ENCODE measurements at regions not wholly inside any gene's neighbourhood (a gene's known extent, or its start where the extent isn't known, plus 50 kb on each side); places are given as distances from the start of the nearest gene placed in this dataset.

- TF ChIP-seq, protein P1, sequence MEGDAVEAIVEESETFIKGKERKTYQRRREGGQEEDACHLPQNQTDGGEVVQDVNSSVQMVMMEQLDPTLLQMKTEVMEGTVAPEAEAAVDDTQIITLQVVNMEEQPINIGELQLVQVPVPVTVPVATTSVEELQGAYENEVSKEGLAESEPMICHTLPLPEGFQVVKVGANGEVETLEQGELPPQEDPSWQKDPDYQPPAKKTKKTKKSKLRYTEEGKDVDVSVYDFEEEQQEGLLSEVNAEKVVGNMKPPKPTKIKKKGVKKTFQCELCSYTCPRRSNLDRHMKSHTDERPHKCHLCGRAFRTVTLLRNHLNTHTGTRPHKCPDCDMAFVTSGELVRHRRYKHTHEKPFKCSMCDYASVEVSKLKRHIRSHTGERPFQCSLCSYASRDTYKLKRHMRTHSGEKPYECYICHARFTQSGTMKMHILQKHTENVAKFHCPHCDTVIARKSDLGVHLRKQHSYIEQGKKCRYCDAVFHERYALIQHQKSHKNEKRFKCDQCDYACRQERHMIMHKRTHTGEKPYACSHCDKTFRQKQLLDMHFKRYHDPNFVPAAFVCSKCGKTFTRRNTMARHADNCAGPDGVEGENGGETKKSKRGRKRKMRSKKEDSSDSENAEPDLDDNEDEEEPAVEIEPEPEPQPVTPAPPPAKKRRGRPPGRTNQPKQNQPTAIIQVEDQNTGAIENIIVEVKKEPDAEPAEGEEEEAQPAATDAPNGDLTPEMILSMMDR (IDR thresholded peaks at IDR 0.05; ENCODE audit: low read depth, low read length, missing control alignments), result no peak
- no peak for DNase-seq (ENCODE audit: extremely low read depth, low read depth)
- no peak overlapping the region for H3K4me3 ChIP-seq (replicated peaks; ENCODE audit: low read depth, low read length)
Measured at GRCh38 chr13:58300224-58300623, 668.7 kb downstream of the PCDH17 start.

GRCh38 chr13:58300974-58301681, 669.6 kb downstream of the PCDH17 start:
- no peak for DNase-seq (ENCODE audit: extremely low read depth, low read depth)
- no peak overlapping the region for H3K4me3 ChIP-seq (replicated peaks; ENCODE audit: low read depth, low read length)
- TF ChIP-seq, protein P1 (IDR thresholded peaks at IDR 0.05; ENCODE audit: low read depth, low read length, missing control alignments), result no peak

- no peak for DNase-seq (ENCODE audit: extremely low read depth, low read depth)
- TF ChIP-seq, protein P1 (IDR thresholded peaks at IDR 0.05; ENCODE audit: low read depth, low read length, missing control alignments), result no peak
Measured at GRCh38 chr13:58302349-58302748, 670.8 kb downstream of the PCDH17 start.

GRCh38 chr13:58306062-58306461, 674.5 kb downstream of the PCDH17 start:
- no peak overlapping the region for H3K4me3 ChIP-seq (replicated peaks; ENCODE audit: low read depth, low read length)
- DNase-seq (ENCODE audit: extremely low read depth, low read depth), result no peak
- TF ChIP-seq, protein P1 (IDR thresholded peaks at IDR 0.05; ENCODE audit: low read depth, low read length, missing control alignments), result no peak

More at GRCh38 chr13:58302349-58302748, 670.8 kb downstream of the PCDH17 start:
- no peak overlapping the region for H3K4me3 ChIP-seq (replicated peaks; ENCODE audit: low read depth, low read length)

DNA sequence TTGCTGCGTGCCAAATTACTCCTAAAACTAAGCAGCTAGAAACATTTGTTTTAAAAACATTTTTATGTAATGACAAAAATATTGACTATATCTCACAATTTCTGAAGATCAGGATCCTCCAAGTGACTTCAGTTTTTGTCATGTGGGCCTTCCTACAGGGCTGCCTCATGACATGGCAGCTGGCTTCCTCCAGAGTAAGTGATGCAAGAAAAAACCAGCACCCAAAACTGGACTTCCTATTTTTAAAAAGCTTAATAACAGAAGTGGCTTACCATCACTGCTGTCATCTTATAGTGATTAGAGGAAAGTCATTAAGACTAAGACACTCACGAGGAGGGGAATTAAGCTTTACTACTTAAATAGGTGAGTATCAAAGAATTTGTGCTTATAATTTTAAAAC, 681.7 kb downstream of the PCDH17 start:
- TF ChIP-seq, protein P1 (IDR thresholded peaks at IDR 0.05; ENCODE audit: low read depth, low read length, missing control alignments), result no peak
- no peak for DNase-seq (ENCODE audit: extremely low read depth, low read depth)
- no peak overlapping the region for H3K4me3 ChIP-seq (replicated peaks; ENCODE audit: low read depth, low read length)

DNA sequence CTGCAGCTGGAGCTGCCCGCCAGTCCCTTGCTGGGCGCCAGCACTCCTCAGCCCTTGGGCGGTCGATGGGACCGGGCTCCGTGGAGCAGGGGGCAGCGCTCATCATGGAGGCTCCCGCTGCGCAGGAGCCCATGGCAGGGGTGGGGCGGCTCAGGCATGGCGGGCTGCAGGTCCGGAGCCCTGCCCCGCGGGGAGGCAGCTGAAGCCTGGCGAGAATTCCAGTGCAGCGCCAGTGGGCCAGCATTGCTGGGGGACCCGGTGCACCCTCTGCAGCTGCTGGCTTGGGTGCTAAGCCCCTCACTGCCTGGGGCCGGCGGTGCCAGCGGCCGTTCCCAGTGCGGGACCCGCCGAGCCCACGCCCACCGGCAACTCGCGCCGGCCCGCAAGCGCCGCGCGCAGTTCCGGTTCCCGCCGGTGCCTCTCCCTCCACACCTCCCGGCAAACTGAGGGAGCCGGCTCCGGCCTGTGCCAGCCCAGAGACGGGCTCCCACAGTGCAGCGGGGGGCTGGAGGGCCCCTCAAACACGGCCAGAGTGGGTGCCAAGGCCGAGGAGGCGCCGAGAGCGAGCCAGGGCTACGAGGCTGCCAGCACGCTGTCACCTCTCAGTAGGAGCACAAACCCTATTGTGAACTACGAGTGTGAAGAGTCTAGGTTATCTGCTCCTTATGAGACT, 687.1 kb downstream of the PCDH17 start:
- no peak overlapping the region for H3K4me3 ChIP-seq (replicated peaks; ENCODE audit: low read depth, low read length)
- TF ChIP-seq, protein P1 (IDR thresholded peaks at IDR 0.05; ENCODE audit: low read depth, low read length, missing control alignments), result no peak
- DNase-seq (ENCODE audit: extremely low read depth, low read depth), result no peak
